ENCODE measurements at regions not wholly inside any gene's neighbourhood (a gene's known extent, or its start where the extent isn't known, plus 50 kb on each side); places are given as distances from the start of the nearest gene placed in this dataset.

DNA sequence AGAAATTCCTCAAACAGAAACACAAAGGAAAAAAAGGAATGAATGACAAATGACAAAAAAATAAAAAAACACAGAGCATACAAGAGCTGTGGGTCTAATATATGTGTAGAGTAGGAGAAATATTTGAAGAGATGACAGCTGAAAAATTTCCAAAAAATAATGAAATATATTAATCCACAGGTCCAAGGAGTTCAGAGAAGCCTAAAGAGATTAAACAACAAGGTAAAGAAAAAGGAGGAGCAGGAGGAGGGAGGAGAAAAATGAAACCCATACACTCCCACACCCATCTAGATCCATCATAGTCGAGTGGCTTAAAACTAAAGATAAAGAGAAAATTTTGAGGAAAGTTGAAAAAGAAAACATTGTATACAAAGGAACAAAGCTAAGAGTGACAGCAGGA, 182.4 kb upstream of the MAP3K1 start:
- Histone ChIP-seq H3K4me2 (replicated peaks; ENCODE audit: extremely low read depth, low read length, poor library complexity, severe bottlenecking) (no peak overlapping the region), H3K79me2 (ENCODE audit: insufficient read depth, low read length) (no peaks in the 10 kb centered on the region), H3K36me3 (replicated peaks in 1 of 2; ENCODE audit: control insufficient read depth in 1 of 2, insufficient read depth in 2 of 2, low read length in 2 of 2) (no peaks in the 10 kb centered on the region), H2AFZ (ENCODE audit: insufficient read depth, low read depth, low read length, poor library complexity, severe bottlenecking) (no peak overlapping the region), H3K9me3 (replicated peaks in 1 of 2; ENCODE audit: control insufficient read depth in 1 of 2, insufficient read depth in 1 of 2, low read length in 2 of 2) (peaks cover 0 to 9% of the 10 kb centered on the region in 2 donors), H3K4me3 (replicated peaks in 1 of 3; ENCODE audit: low read depth in 2 of 3, low read length in 3 of 3) (no peak overlapping the region), H3K4me1 (ENCODE audit: control insufficient read depth in 1 of 2, insufficient read depth in 2 of 2, low read length in 2 of 2) (no peaks in the 10 kb centered on the region), H4K20me1 (ENCODE audit: insufficient read depth, low read length) (no peaks in the 10 kb centered on the region), H3K9ac (ENCODE audit: insufficient read depth, low read length, poor library complexity, severe bottlenecking) (no peak overlapping the region), H3K27ac (ENCODE audit: low read depth in 1 of 2, low read length in 2 of 2) (no peak overlapping the region), H3K27me3 (ENCODE audit: control insufficient read depth in 2 of 2, insufficient read depth in 2 of 2, low read length in 2 of 2) (no peaks in the 10 kb centered on the region)
- Mint-ChIP-seq H3K4me1 (peaks cover 7% of the 10 kb centered on the region), H3K4me3 (no peak overlapping the region), H3K9me3 (peaks cover 2 to 19% (median 9%) of the 10 kb centered on the region in 7 donors), H3K27me3 (ENCODE audit: low read depth in 3 of 3) (peaks cover 0 to 3% (median 1%) of the 10 kb centered on the region in 3 donors), H3K27ac (no peak overlapping the region), H3K36me3 (peaks cover 2% of the 10 kb centered on the region in 2 donors)
- intact Hi-C loops (cut with micrococcal nuclease): no loop called here
- WGBS (ENCODE audit: insufficient coverage): no CpG with 5 or more reads among the region's 1 CpG
- TF ChIP-seq CTCF (IDR thresholded peaks at IDR 0.05): no peak
- no peak for DNase-seq

DNA sequence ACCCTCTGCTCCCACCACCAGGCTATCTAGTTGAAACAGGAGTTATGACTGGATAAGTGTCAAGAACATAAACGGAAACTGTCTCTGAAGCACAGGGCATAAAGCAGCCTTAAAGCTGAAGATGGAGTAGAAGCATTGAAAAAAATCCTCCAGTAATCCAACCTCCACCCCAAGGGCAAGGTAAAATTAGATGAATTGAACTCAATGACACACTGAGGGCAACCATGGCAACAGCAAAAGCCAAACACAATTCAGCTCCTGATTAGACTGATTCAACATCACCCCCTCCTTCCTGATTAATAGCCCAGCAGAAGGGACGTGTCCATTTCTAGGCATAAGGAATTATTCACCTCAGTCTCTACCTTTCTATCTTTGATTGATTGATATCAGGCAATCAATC, 183.2 kb upstream of the MAP3K1 start:
- intact Hi-C loops (cut with micrococcal nuclease): no loop called here
- Histone ChIP-seq H3K9me3 (replicated peaks in 1 of 2; ENCODE audit: control insufficient read depth in 1 of 2, insufficient read depth in 1 of 2, low read length in 2 of 2) (peaks cover 3 to 11% of the 10 kb centered on the region in 2 donors), H4K20me1 (ENCODE audit: insufficient read depth, low read length) (no peaks in the 10 kb centered on the region), H3K4me2 (replicated peaks; ENCODE audit: extremely low read depth, low read length, poor library complexity, severe bottlenecking) (no peak overlapping the region), H3K4me1 (ENCODE audit: control insufficient read depth in 1 of 2, insufficient read depth in 2 of 2, low read length in 2 of 2) (no peaks in the 10 kb centered on the region), H3K79me2 (ENCODE audit: insufficient read depth, low read length) (no peaks in the 10 kb centered on the region), H3K36me3 (replicated peaks in 1 of 2; ENCODE audit: control insufficient read depth in 1 of 2, insufficient read depth in 2 of 2, low read length in 2 of 2) (no peaks in the 10 kb centered on the region), H2AFZ (ENCODE audit: insufficient read depth, low read depth, low read length, poor library complexity, severe bottlenecking) (no peak overlapping the region), H3K27ac (ENCODE audit: low read depth in 1 of 2, low read length in 2 of 2) (no peak overlapping the region), H3K4me3 (replicated peaks in 1 of 3; ENCODE audit: low read depth in 2 of 3, low read length in 3 of 3) (no peak overlapping the region), H3K27me3 (ENCODE audit: control insufficient read depth in 2 of 2, insufficient read depth in 2 of 2, low read length in 2 of 2) (no peaks in the 10 kb centered on the region), H3K9ac (ENCODE audit: insufficient read depth, low read length, poor library complexity, severe bottlenecking) (no peak overlapping the region)
- DNase-seq: no peak
- Mint-ChIP-seq H3K4me3 (no peak overlapping the region), H3K9me3 (peaks cover 4 to 21% (median 11%) of the 10 kb centered on the region in 7 donors), H3K36me3 (peaks cover 2% of the 10 kb centered on the region in 2 donors), H3K27ac (no peak overlapping the region), H3K27me3 (ENCODE audit: low read depth in 3 of 3) (peaks cover 0 to 4% (median 1%) of the 10 kb centered on the region in 3 donors), H3K4me1 (peaks cover 7% of the 10 kb centered on the region)
- no CpG with 5 or more reads among the region's 2 CpGs for WGBS (ENCODE audit: insufficient coverage)
- TF ChIP-seq CTCF (IDR thresholded peaks at IDR 0.05): no peak
